ENCODE measurements at regions not wholly inside any gene's neighbourhood (a gene's known extent, or its start where the extent isn't known, plus 50 kb on each side); places are given as distances from the start of the nearest gene placed in this dataset.

- no peak overlapping the region for H4K91ac ChIP-seq (replicated peaks; ENCODE audit: insufficient read length, low read length)
- no peak overlapping the region for H2BK5ac ChIP-seq (ENCODE audit: low read depth, low read length)
- H3K79me2 ChIP-seq (ENCODE audit: control insufficient read depth in 1 of 2, insufficient read depth in 2 of 2, low read length in 2 of 2) = no peaks in the 10 kb centered on the region
- no peaks in the 10 kb centered on the region for H3K36me3 ChIP-seq (ENCODE audit: control insufficient read depth in 2 of 4, insufficient read depth in 4 of 4, low read length in 3 of 4)
- no peak overlapping the region for H3K4me2 ChIP-seq (ENCODE audit: insufficient read depth in 1 of 2, low read depth in 2 of 2, low read length in 2 of 2)
- H3K27ac ChIP-seq (ENCODE audit: low read depth, low read length) = no peak overlapping the region
- H4K5ac ChIP-seq (ENCODE audit: insufficient read length, low read depth, low read length) = no peak overlapping the region
- H4K8ac ChIP-seq (ENCODE audit: extremely low read depth, insufficient read depth, low read length) = no peak overlapping the region
- H3K14ac ChIP-seq (ENCODE audit: insufficient read length) = no peak overlapping the region
- no peak for FAIRE-seq
- H2BK20ac ChIP-seq (ENCODE audit: low read length) = no peak overlapping the region
- H4K20me1 ChIP-seq (replicated peaks in 1 of 2; ENCODE audit: control insufficient read depth in 1 of 2, insufficient read depth in 2 of 2, low read length in 2 of 2) = no peaks in the 10 kb centered on the region
- no peak overlapping the region for H2BK12ac ChIP-seq (ENCODE audit: low read depth, low read length)
- no peaks in the 10 kb centered on the region; a peak in 1 of 7 replicates for H3K27me3 ChIP-seq (replicated peaks in 1 of 4; ENCODE audit: control insufficient read depth in 3 of 4, extremely low read depth in 1 of 4, insufficient read depth in 3 of 4, low read length in 3 of 4)
- H3K79me1 ChIP-seq (ENCODE audit: low read depth, low read length) = no peaks in the 10 kb centered on the region
- no peak overlapping the region for H3K18ac ChIP-seq (ENCODE audit: extremely low read depth, low read length)
- H2AFZ ChIP-seq (ENCODE audit: low read length) = no peak overlapping the region
- H3K9me3 ChIP-seq (ENCODE audit: insufficient read depth in 2 of 2, low read depth in 1 of 2, low read length in 1 of 2) = no peaks in the 10 kb centered on the region
- DNase-seq (ENCODE audit: low read depth in 1 of 2, low spot score in 2 of 2) = no peak
- H3K56ac ChIP-seq (replicated peaks; ENCODE audit: insufficient read length, low read depth, low read length) = no peak overlapping the region
- ChIA-PET POLR2A (ENCODE audit: partially characterized antibody) (no interaction called here), CTCF (ENCODE audit: partially characterized antibody) (interaction anchor here (1.1 to 2.0 kb wide), 2 partner anchors 10 to 93 kb away, joined by 3 to 4 read pairs; no protein-coding TSS in a partner anchor)
- peaks cover 0 to 3% (median 0%) of the 10 kb centered on the region in 4 experiments; a peak in 1 of 7 replicates for H3K4me1 ChIP-seq (replicated peaks in 1 of 4; ENCODE audit: control insufficient read depth in 3 of 4, insufficient read depth in 4 of 4, low read length in 3 of 4)
- H3K23ac ChIP-seq (ENCODE audit: insufficient read length) = no peak overlapping the region
- H3K4me3 ChIP-seq (ENCODE audit: extremely low read depth in 1 of 4, insufficient read depth in 2 of 4, low read depth in 3 of 4, low read length in 4 of 4) = no peak overlapping the region
- no peak overlapping the region for H3K4ac ChIP-seq (replicated peaks; ENCODE audit: insufficient read length, low read depth, low read length)
- H2AK5ac ChIP-seq (ENCODE audit: low read depth, low read length) = no peak overlapping the region
- H2BK15ac ChIP-seq (ENCODE audit: low read length) = no peak overlapping the region
- H2BK120ac ChIP-seq (replicated peaks; ENCODE audit: low read depth, low read length) = no peak overlapping the region
- 83% methylated on average over 6 of the region's 6 CpGs; no CpG with 5 or more reads in 1 of the 2 experiments for WGBS, 2 experiments (ENCODE audit: extremely low coverage in 1 of 2, insufficient coverage in 1 of 2, insufficient read length in 1 of 2, insufficient replicate concordance in 2 of 2, low coverage in 1 of 2, low lambda C conversion rate in 2 of 2, missing lambda C conversion rate in 1 of 2)
- no peaks in the 10 kb centered on the region for H3K23me2 ChIP-seq (ENCODE audit: low read depth, low read length)
- no peak overlapping the region for H3K9ac ChIP-seq (replicated peaks in 1 of 4; ENCODE audit: extremely low read depth in 1 of 4, low read depth in 3 of 4, low read length in 3 of 4)
- no peak for TF ChIP-seq EZH2 (IDR thresholded peaks at IDR 0.05; ENCODE audit: low read depth, low read length, severe bottlenecking)
- no peak for TF ChIP-seq RXRA (IDR thresholded peaks at IDR 0.05; ENCODE audit: insufficient read depth, low read depth, low read length)
- TF ChIP-seq YY1 (IDR thresholded peaks at IDR 0.05; ENCODE audit: low read depth, low read length) = no peak
- no peak for TF ChIP-seq NRF1 (IDR thresholded peaks at IDR 0.05; ENCODE audit: low read depth, low read length)
Measured at GRCh38 chr9:99357575-99357974, 135.5 kb downstream of the SEC61B start.
